Fibroblast of villous mesenchyme (primary cell): ENCODE measurements at regions not wholly inside any gene's neighbourhood (a gene's known extent, or its start where the extent isn't known, plus 50 kb on each side); places are given as distances from the start of the nearest gene placed in this dataset.
"Not testable (repeated sequence)": the region's sequence is repeated elsewhere in the genome, so short reads cannot be mapped to it uniquely, and the experiment has no call there.

Experiments used
- DNase-seq: peaks from one replicate; pipeline ENCODE4 v3.0.0-alpha.2; 2010; ENCODE audit warnings: low read depth
- H3K4me3 ChIP-seq: 2 replicates; pipeline ENCODE4 v1.5.1; 2011; ENCODE audit warnings: low read depth, mild to moderate bottlenecking, low read length
- TF ChIP-seq, protein P1 (sequence below): IDR thresholded peaks from 2 replicates; pipeline ENCODE4 v1.5.1; 2012; ENCODE audit warnings: low read depth, mild to moderate bottlenecking, low read length; ENCODE audit not compliant: insufficient read depth

DNA sequence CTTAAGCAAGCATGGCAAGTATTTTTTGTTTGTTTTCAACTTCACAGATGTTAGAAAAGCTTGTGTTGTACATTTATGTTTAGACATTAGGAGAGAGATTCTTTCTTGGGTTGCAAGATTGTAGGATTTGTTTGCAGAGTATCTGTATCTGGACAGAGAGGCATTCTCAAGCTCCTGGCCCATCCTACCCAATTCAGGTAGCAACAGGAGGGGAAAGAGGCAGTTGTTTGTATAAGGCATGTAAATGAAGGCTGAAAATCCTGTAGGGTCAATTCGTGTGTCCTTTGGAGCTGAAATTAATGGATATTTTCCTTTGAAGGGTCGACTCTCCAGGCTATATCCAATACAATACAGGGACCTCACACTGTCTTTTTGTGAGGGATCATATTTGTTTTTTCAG is 147.3 kb downstream of the KCNRG start:
- DNase-seq = no peak
- H3K4me3 ChIP-seq = no peak overlapping the region
- TF ChIP-seq, protein P1, sequence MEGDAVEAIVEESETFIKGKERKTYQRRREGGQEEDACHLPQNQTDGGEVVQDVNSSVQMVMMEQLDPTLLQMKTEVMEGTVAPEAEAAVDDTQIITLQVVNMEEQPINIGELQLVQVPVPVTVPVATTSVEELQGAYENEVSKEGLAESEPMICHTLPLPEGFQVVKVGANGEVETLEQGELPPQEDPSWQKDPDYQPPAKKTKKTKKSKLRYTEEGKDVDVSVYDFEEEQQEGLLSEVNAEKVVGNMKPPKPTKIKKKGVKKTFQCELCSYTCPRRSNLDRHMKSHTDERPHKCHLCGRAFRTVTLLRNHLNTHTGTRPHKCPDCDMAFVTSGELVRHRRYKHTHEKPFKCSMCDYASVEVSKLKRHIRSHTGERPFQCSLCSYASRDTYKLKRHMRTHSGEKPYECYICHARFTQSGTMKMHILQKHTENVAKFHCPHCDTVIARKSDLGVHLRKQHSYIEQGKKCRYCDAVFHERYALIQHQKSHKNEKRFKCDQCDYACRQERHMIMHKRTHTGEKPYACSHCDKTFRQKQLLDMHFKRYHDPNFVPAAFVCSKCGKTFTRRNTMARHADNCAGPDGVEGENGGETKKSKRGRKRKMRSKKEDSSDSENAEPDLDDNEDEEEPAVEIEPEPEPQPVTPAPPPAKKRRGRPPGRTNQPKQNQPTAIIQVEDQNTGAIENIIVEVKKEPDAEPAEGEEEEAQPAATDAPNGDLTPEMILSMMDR = no peak

DNA sequence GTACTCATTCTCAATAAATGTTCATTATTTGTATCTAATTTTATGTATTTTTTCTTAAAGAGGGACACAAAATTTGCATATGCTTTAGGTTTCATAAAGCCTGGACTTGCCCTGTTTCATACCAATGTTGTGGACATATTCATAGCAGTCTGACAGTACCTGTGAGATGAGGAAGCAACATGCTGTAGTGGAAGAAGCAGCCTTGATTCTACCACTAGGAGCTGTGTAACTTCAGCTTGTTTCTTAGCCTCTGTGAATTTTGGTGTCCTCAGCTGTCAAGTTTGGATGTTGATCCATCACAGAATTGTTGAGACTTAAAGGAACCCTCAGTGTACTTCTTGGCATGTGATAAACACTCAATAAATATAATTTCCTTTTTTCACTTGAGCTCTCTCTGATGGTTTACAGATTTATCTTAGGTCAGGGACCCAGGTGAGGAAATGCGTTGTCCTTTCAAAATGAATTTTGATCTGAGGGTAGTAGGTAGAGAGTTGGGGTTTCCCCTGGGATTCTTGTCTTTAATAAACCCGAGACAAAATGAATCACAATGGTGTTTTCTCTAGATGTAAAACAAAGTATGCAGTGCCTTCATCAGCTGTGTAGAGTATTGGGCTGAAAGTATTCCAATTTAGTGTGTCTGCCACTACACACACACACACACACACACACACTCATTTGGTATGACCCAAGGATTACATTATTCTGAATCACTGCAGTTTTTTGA is 152.1 kb downstream of the KCNRG start:
- DNase-seq = no peak
- TF ChIP-seq, protein P1 = no peak

DNA sequence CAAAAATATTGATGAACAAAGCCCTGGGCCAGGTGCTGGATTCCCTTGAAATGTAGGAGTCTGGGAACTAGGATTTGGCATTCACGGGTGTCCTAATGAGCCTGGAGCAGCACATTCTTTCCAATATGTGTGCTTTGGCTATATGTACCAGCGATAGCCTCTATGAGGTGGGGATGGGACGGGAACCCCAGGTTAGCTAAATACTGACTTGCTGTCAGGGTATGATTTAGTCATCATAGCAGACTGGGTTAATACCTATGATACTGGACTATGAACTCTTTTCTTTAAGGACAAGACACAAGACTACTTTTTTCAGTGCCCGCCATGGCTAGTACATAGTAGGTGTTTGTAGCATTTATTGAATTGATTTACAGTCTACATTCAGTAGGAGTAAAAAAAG is 152.7 kb downstream of the KCNRG start:
- TF ChIP-seq, protein P1 = no peak
- no peak for DNase-seq
- no peak overlapping the region for H3K4me3 ChIP-seq

More for the DNA sequence above, 152.1 kb downstream of the KCNRG start:
- H3K4me3 ChIP-seq = no peak overlapping the region

DNA sequence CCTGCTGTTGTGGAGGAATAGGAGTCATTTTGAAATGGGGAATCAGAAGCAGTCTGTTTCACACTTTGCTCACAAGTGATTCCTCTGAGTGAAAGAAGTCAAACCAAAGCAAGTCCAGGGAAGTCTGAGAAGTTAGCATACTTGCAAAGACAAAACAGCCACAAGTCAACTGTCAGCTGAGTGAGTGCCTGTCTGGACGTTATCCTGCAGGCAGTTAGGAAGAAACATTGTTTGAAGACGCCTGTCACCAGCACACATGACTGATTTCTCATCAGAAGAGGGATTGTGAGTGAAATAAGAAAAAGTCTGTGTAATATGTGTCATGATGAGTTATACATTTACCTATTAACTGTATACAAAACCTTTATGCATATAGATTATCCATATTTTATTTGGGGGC is 153.5 kb downstream of the KCNRG start:
- no peak overlapping the region for H3K4me3 ChIP-seq
- TF ChIP-seq, protein P1 = no peak
- no peak for DNase-seq

DNA sequence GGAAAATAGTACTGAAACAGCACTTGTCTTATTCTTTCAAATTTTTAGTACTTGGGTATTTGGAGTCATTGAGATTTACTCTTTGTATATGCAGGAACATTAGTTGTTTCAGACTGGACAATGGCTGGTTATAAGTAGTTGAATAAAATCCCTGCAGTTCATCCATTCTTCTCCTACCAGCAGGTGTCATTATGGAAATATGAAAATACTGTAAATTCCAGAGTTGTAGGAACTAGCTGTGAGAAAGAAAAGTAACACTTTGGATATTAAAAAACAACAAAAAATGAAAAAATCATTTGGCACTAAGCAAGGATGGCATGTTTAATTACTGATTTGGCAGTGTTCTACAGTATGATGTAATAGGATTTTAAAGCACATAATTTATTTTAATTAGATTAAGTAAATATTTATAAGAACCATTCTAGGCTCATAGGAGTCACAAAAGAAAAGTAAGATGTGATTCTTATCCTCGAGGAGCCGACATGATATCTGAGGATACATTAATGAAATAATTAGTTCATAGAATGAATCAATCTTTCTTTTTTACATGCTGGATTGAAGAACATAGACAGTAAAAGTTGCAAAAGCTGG is 155.3 kb downstream of the KCNRG start:
- H3K4me3 ChIP-seq = no peak overlapping the region
- TF ChIP-seq, protein P1 = peak; percentile 36
- DNase-seq = peak; percentile 41

DNA sequence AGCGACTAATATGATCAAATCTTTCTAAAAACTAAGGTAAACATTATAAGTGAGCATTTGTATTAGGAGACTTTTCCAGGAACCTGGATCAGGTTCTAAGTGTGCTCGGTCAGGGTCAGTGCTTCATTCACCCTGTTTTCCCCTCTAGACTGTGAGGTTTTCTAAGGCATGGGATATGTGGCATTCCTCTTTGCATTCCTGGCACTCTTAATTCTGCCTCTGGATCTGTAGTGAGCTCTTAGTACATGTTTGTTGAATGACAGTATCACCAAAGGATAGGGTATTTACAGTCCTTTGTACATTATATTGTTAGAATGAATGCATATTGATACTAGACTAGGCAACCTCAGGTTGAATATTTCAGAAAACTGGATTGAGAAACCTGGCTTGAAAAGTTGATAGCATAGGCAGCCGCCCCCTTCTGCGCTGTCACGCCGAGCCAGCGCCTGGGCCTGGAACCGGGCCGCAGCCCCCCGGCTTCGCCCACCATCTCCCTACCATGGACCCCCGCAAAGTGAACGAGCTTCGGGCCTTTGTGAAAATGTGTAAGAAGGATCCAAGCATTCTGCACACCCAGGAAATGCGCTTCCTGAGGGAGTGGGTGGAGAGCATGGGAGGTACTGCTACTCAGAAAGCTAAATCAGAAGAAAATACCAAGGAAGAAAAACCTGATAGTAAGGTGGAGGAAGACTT is 156.5 kb downstream of the KCNRG start:
- H3K4me3 ChIP-seq = no peak overlapping the region
- DNase-seq = no peak
- TF ChIP-seq, protein P1 = no peak

DNA sequence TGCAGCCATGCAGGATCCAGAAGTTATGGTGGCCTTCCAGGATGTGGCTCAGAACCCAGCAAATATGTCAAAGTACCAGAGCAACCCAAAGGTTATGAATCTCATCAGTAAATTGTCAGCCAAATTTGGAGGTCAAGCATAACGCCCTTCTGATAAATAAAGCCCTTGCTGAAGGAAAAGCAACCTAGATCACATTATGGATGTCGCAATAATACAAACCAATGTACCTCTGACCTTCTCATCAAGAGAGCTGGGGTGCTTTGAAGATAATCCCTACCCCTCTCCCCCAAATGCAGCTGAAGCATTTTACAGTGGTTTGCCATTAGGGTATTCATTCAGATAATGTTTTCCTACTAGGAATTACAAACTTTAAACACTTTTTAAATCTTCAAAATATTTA is 157.8 kb downstream of the KCNRG start:
- H3K4me3 ChIP-seq, DNase-seq: not testable (repeated sequence)
